ENCODE measurements at regions not wholly inside any gene's neighbourhood (a gene's known extent, or its start where the extent isn't known, plus 50 kb on each side); places are given as distances from the start of the nearest gene placed in this dataset.

- no peak overlapping the region for H3K27ac ChIP-seq
- 53% methylated on average over 4 of the region's 4 CpGs for WGBS
- no peaks in the 10 kb centered on the region for H3K36me3 ChIP-seq
- H3K9me3 ChIP-seq = no peaks in the 10 kb centered on the region
- H3K4me1 ChIP-seq = no peaks in the 10 kb centered on the region
- no peak for TF ChIP-seq EP300 (IDR thresholded peaks at IDR 0.05)
- TF ChIP-seq, protein P1, sequence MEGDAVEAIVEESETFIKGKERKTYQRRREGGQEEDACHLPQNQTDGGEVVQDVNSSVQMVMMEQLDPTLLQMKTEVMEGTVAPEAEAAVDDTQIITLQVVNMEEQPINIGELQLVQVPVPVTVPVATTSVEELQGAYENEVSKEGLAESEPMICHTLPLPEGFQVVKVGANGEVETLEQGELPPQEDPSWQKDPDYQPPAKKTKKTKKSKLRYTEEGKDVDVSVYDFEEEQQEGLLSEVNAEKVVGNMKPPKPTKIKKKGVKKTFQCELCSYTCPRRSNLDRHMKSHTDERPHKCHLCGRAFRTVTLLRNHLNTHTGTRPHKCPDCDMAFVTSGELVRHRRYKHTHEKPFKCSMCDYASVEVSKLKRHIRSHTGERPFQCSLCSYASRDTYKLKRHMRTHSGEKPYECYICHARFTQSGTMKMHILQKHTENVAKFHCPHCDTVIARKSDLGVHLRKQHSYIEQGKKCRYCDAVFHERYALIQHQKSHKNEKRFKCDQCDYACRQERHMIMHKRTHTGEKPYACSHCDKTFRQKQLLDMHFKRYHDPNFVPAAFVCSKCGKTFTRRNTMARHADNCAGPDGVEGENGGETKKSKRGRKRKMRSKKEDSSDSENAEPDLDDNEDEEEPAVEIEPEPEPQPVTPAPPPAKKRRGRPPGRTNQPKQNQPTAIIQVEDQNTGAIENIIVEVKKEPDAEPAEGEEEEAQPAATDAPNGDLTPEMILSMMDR (IDR thresholded peaks at IDR 0.05) = no peak
- DNase-seq (ENCODE audit: low spot score in 2 of 2) = no peak
- no peak overlapping the region for H3K4me3 ChIP-seq
- H3K27me3 ChIP-seq = no peaks in the 10 kb centered on the region
Observed at GRCh38 chr2:45083175-45083574, 73.9 kb upstream of the SIX2 start.

DNA sequence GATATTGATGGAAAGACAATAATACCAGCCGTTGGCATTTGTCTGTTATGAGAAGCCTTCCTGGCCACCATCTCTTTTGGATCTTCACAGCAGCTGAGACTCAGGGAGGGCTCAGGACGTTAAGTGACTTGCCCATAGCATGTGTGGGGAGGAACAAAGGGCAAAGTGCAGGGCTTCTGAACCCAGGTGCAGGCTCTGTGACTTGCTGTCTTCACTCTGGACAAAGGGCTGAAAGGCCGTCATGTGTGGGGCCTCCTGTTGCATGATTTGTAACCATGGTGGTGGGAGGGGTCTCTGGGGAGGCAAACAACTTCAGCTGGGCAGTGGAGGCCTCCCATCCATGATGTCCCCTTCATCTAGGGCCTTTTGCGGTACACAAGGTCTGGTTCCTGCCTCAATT lies 65.5 kb upstream of the SIX2 start:
- Histone ChIP-seq H3K4me1 (no peaks in the 10 kb centered on the region), H3K27me3 (peaks cover 14% of the 10 kb centered on the region), H3K4me3 (no peak overlapping the region), H3K27ac (no peak overlapping the region), H3K9me3 (no peaks in the 10 kb centered on the region), H3K36me3 (no peaks in the 10 kb centered on the region)
- peak in 1 of 2 donors; percentile 10 for DNase-seq (ENCODE audit: low spot score in 2 of 2)
- 89% methylated on average over 3 of the region's 4 CpGs for WGBS
- TF ChIP-seq POLR2AphosphoS5 (IDR thresholded peaks at IDR 0.05) (no peak), POLR2A (IDR thresholded peaks at IDR 0.05) (no peak), EP300 (IDR thresholded peaks at IDR 0.05) (no peak)

GRCh38 chr2:45072862-45073237 lies 63.6 kb upstream of the SIX2 start:
- no peaks in the 10 kb centered on the region for H3K4me1 ChIP-seq
- H3K27ac ChIP-seq = no peak overlapping the region
- H3K9me3 ChIP-seq = no peaks in the 10 kb centered on the region
- DNase-seq (ENCODE audit: low spot score in 2 of 2) = peak in 1 of 2 donors; percentile 14
- no peaks in the 10 kb centered on the region for H3K36me3 ChIP-seq
- peaks cover 14% of the 10 kb centered on the region for H3K27me3 ChIP-seq
- 93% methylated on average over 8 of the region's 8 CpGs for WGBS
- no peak overlapping the region for H3K4me3 ChIP-seq
- TF ChIP-seq POLR2AphosphoS5 (IDR thresholded peaks at IDR 0.05) = no peak
- TF ChIP-seq, protein P1 (IDR thresholded peaks at IDR 0.05) = no peak
- TF ChIP-seq EP300 (IDR thresholded peaks at IDR 0.05) = no peak
- no peak for TF ChIP-seq POLR2A (IDR thresholded peaks at IDR 0.05)

GRCh38 chr2:45072064-45072861 lies 63.0 kb upstream of the SIX2 start:
- Histone ChIP-seq H3K4me1 (no peaks in the 10 kb centered on the region), H3K36me3 (no peaks in the 10 kb centered on the region), H3K27me3 (peaks cover 14% of the 10 kb centered on the region), H3K9me3 (no peaks in the 10 kb centered on the region), H3K27ac (no peak overlapping the region), H3K4me3 (no peak overlapping the region)
- no peak for TF ChIP-seq POLR2AphosphoS5 (IDR thresholded peaks at IDR 0.05)
- TF ChIP-seq, protein P1 (IDR thresholded peaks at IDR 0.05) = no peak
- TF ChIP-seq POLR2A (IDR thresholded peaks at IDR 0.05) = no peak
- TF ChIP-seq EP300 (IDR thresholded peaks at IDR 0.05) = no peak
- peak in 1 of 2 donors; percentile 44 for DNase-seq (ENCODE audit: low spot score in 2 of 2)
- WGBS = 73% methylated on average over 9 of the region's 9 CpGs

- Histone ChIP-seq H3K4me1 (no peaks in the 10 kb centered on the region), H3K27me3 (peaks cover 13% of the 10 kb centered on the region), H3K9me3 (no peaks in the 10 kb centered on the region), H3K27ac (no peak overlapping the region), H3K4me3 (no peak overlapping the region), H3K36me3 (no peaks in the 10 kb centered on the region)
- DNase-seq (ENCODE audit: low spot score in 2 of 2) = peak in 1 of 2 donors; percentile 5
- TF ChIP-seq EP300 (IDR thresholded peaks at IDR 0.05) (no peak), POLR2A (IDR thresholded peaks at IDR 0.05) (no peak), POLR2AphosphoS5 (IDR thresholded peaks at IDR 0.05) (no peak)
- TF ChIP-seq, protein P1 (IDR thresholded peaks at IDR 0.05) = no peak
- WGBS = 48% methylated on average over 9 of the region's 9 CpGs
Observed at GRCh38 chr2:45070113-45070652, 60.9 kb upstream of the SIX2 start.

Data from suprapubic skin (tissue), 4 donors.